ENCODE measurements at regions not wholly inside any gene's neighbourhood (a gene's known extent, or its start where the extent isn't known, plus 50 kb on each side); places are given as distances from the start of the nearest gene placed in this dataset.
A peak's percentile ranks its signal among the peaks of the same experiment; 100 is the strongest.

- intact Hi-C loops (cut with DNase I) = no loop called here
- no peak overlapping the region for H3K4me3 ChIP-seq
- DNase-seq (no peak), ATAC-seq (peak; percentile 26)
- H3K9me3 ChIP-seq = no peaks in the 10 kb centered on the region
- TF ChIP-seq CTCF (IDR thresholded peaks at IDR 0.05) = no peak
- H3K36me3 ChIP-seq = no peaks in the 10 kb centered on the region
- H3K4me1 ChIP-seq = peaks cover 4 to 25% of the 10 kb centered on the region in 2 donors
- no peaks in the 10 kb centered on the region for H3K27me3 ChIP-seq
- H3K27ac ChIP-seq = no peak overlapping the region
These were observed 154.1 kb upstream of the AHR start for GRCh38 chr7:17144322-17144721.

GRCh38 chr7:17146621-17147020 lies 151.8 kb upstream of the AHR start:
- no peak for DNase-seq

GRCh38 chr7:17147409-17147808 lies 151.0 kb upstream of the AHR start:
- intact Hi-C loops (cut with DNase I) = no loop called here
- Histone ChIP-seq H3K27me3 (no peaks in the 10 kb centered on the region), H3K4me3 (no peak overlapping the region), H3K36me3 (no peaks in the 10 kb centered on the region), H3K27ac (no peak overlapping the region), H3K4me1 (peaks cover 4 to 33% of the 10 kb centered on the region in 2 donors), H3K9me3 (no peaks in the 10 kb centered on the region)
- no peak for DNase-seq
- ATAC-seq = no peak
- no peak for TF ChIP-seq CTCF (IDR thresholded peaks at IDR 0.05)

More at GRCh38 chr7:17146621-17147020, 151.8 kb upstream of the AHR start:
- H3K4me1 ChIP-seq = peaks cover 4 to 25% of the 10 kb centered on the region in 2 donors
- H3K36me3 ChIP-seq = no peaks in the 10 kb centered on the region
- no peak overlapping the region for H3K27ac ChIP-seq
- H3K9me3 ChIP-seq = no peaks in the 10 kb centered on the region
- no peak for TF ChIP-seq CTCF (IDR thresholded peaks at IDR 0.05)
- H3K27me3 ChIP-seq = no peaks in the 10 kb centered on the region
- H3K4me3 ChIP-seq = no peak overlapping the region
- no peak for ATAC-seq
- intact Hi-C loops (cut with DNase I) = no loop called here

GRCh38 chr7:17150018-17150417 lies 148.4 kb upstream of the AHR start:
- TF ChIP-seq CTCF (IDR thresholded peaks at IDR 0.05) = no peak
- ATAC-seq = no peak
- intact Hi-C loops (cut with DNase I) = no loop called here

GRCh38 chr7:17152721-17153120 lies 145.7 kb upstream of the AHR start:
- Histone ChIP-seq H3K4me3 (no peak overlapping the region), H3K27me3 (no peaks in the 10 kb centered on the region), H3K27ac (peak overlapping the region in 1 of 2 donors; percentile 63), H3K36me3 (no peaks in the 10 kb centered on the region), H3K4me1 (peaks cover 0 to 16% of the 10 kb centered on the region in 2 donors), H3K9me3 (no peaks in the 10 kb centered on the region)
- TF ChIP-seq CTCF (IDR thresholded peaks at IDR 0.05) = no peak
- DNase-seq (no peak), ATAC-seq (peak; percentile 47)
- intact Hi-C loops (cut with DNase I) = no loop called here

More at GRCh38 chr7:17150018-17150417, 148.4 kb upstream of the AHR start:
- H3K4me3 ChIP-seq = no peak overlapping the region
- no peak overlapping the region for H3K27ac ChIP-seq
- no peaks in the 10 kb centered on the region for H3K9me3 ChIP-seq
- H3K36me3 ChIP-seq = no peaks in the 10 kb centered on the region
- H3K4me1 ChIP-seq = peaks cover 0 to 16% of the 10 kb centered on the region in 2 donors
- DNase-seq = no peak
- no peaks in the 10 kb centered on the region for H3K27me3 ChIP-seq
